Cardiac fibroblast (primary cell): ENCODE measurements at regions not wholly inside any gene's neighbourhood (a gene's known extent, or its start where the extent isn't known, plus 50 kb on each side); places are given as distances from the start of the nearest gene placed in this dataset.
A peak's percentile ranks its signal among the peaks of the same experiment; 100 is the strongest.
"Not testable (repeated sequence)": the region's sequence is repeated elsewhere in the genome, so short reads cannot be mapped to it uniquely, and the experiment has no call there.

Source experiments
- DNase-seq, 2 donors: peaks; one replicate each; pipeline versions ENCODE4 v3.0.0 to v3.0.0-alpha.2; 2010; ENCODE audit warnings: low read depth in 2 of 2
- H3K4me3 ChIP-seq, 2 donors: replicated peaks in 1 of 2; 1 replicate in 1 of 2; 2 replicates in 1 of 2; pipeline ENCODE4 v1.5.1; 2011; ENCODE audit warnings: low read depth in 2 of 2, low read length in 2 of 2, mild to moderate bottlenecking in 2 of 2, moderate library complexity in 1 of 2
- TF ChIP-seq, protein P1 (sequence below): IDR thresholded peaks from one replicate; pipeline ENCODE4 v1.5.1; 2011; ENCODE audit warnings: low read depth, mild to moderate bottlenecking, low read length, inconsistent platforms

DNA sequence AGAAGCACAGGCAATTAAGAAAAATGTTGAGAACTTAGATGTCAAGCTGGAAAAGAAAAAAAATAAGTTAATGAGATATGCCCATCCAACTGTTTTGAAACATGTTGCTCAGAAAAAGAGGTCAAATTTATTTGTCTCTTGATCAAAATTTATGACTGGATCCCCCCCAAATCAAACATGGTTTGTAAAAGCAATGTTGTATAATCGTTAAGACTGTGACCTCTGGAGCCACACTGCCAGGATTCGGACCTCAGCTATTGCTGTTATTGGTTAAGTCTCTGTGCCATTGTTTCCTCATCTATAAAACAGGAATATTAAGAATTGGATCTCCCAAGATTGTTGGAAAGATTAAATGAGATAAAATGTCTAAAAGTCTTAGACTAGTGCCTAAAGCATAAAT is 51.9 kb upstream of the LRRK2 start:
- TF ChIP-seq, protein P1, sequence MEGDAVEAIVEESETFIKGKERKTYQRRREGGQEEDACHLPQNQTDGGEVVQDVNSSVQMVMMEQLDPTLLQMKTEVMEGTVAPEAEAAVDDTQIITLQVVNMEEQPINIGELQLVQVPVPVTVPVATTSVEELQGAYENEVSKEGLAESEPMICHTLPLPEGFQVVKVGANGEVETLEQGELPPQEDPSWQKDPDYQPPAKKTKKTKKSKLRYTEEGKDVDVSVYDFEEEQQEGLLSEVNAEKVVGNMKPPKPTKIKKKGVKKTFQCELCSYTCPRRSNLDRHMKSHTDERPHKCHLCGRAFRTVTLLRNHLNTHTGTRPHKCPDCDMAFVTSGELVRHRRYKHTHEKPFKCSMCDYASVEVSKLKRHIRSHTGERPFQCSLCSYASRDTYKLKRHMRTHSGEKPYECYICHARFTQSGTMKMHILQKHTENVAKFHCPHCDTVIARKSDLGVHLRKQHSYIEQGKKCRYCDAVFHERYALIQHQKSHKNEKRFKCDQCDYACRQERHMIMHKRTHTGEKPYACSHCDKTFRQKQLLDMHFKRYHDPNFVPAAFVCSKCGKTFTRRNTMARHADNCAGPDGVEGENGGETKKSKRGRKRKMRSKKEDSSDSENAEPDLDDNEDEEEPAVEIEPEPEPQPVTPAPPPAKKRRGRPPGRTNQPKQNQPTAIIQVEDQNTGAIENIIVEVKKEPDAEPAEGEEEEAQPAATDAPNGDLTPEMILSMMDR, result no peak
- no peak overlapping the region for H3K4me3 ChIP-seq
- no peak for DNase-seq

GRCh38 chr12:40171501-40171900 is 53.3 kb upstream of the LRRK2 start:
- TF ChIP-seq, protein P1, result no peak
- no peak overlapping the region for H3K4me3 ChIP-seq
- DNase-seq, result peak; percentile 5 to 32

- no peak overlapping the region for H3K4me3 ChIP-seq
- DNase-seq, result no peak
- TF ChIP-seq, protein P1, result no peak
These were observed 53.7 kb upstream of the LRRK2 start for GRCh38 chr12:40171066-40171465.

GRCh38 chr12:40170593-40170992 is 54.2 kb upstream of the LRRK2 start:
- DNase-seq, result no peak
- TF ChIP-seq, protein P1, result no peak

GRCh38 chr12:40168868-40169267 is 55.9 kb upstream of the LRRK2 start:
- TF ChIP-seq, protein P1, result no peak
- DNase-seq, result no peak
- no peak overlapping the region for H3K4me3 ChIP-seq

More at GRCh38 chr12:40170593-40170992, 54.2 kb upstream of the LRRK2 start:
- no peak overlapping the region for H3K4me3 ChIP-seq

DNA sequence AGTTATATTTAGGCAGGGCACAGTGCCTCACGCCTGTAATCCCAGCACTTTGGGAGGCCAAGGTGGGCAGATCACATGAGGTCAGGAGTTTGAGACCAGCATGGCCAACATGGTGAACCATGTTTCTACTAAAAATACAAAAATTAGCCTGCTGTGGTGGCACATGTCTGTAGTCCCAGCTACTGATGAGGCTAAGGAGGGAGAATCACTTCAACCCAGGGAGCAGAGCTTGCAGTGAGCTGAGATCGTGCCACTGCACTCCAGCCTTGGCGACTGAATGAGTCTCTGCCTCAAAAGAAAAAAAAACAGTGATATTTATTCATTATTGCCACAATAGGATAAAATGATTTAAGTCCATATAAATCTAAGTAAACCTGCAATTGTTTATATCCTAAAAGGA is 56.4 kb upstream of the LRRK2 start:
- H3K4me3 ChIP-seq, DNase-seq: not testable (repeated sequence)

DNA sequence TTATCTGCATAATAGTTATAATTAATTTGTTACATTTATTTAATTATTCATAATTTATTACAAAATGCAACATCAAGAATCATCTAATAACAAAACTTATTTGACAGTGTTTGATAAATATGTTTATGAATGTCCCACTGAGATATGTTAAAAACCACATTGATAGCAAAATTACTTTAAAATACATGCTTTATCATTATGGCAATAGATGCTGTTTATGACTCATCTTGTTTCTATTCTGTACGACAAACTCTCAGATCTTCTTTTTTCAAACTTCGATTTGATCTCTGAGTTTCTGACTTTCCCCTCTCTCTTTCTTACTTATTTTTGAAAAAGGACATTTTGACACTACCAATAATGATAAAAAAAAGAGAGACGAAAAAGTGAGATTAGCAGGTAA is 56.8 kb upstream of the LRRK2 start:
- no peak overlapping the region for H3K4me3 ChIP-seq
- DNase-seq, result no peak
- TF ChIP-seq, protein P1, result no peak
